ENCODE measurements at regions not wholly inside any gene's neighbourhood (a gene's known extent, or its start where the extent isn't known, plus 50 kb on each side); places are given as distances from the start of the nearest gene placed in this dataset.

GRCh38 chr16:64738321-64738960 is 383.4 kb downstream of the CDH11 start:
- TF ChIP-seq, protein P1, sequence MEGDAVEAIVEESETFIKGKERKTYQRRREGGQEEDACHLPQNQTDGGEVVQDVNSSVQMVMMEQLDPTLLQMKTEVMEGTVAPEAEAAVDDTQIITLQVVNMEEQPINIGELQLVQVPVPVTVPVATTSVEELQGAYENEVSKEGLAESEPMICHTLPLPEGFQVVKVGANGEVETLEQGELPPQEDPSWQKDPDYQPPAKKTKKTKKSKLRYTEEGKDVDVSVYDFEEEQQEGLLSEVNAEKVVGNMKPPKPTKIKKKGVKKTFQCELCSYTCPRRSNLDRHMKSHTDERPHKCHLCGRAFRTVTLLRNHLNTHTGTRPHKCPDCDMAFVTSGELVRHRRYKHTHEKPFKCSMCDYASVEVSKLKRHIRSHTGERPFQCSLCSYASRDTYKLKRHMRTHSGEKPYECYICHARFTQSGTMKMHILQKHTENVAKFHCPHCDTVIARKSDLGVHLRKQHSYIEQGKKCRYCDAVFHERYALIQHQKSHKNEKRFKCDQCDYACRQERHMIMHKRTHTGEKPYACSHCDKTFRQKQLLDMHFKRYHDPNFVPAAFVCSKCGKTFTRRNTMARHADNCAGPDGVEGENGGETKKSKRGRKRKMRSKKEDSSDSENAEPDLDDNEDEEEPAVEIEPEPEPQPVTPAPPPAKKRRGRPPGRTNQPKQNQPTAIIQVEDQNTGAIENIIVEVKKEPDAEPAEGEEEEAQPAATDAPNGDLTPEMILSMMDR (IDR thresholded peaks at IDR 0.05; ENCODE audit: low read depth, low read length) = no peak
- no peak for TF ChIP-seq POLR2A (IDR thresholded peaks at IDR 0.05; ENCODE audit: extremely low read depth, insufficient read length)
- no peak for TF ChIP-seq MYC (IDR thresholded peaks at IDR 0.05; ENCODE audit: low read depth, low read length)
